NCI-H1694 (cell line): ENCODE measurements at regions not wholly inside any gene's neighbourhood (a gene's known extent, or its start where the extent isn't known, plus 50 kb on each side); places are given as distances from the start of the nearest gene placed in this dataset.

ENCODE experiments used
- DNase-seq: peaks from one replicate; lab custom pipeline; 2025; lab: John Stamatoyannopoulos, UW

- no peak for DNase-seq
These were observed 147.2 kb upstream of the DPYD start for GRCh38 chr1:98068016-98068415.

- no peak for DNase-seq
These were observed 146.1 kb upstream of the DPYD start for GRCh38 chr1:98066911-98067310.

GRCh38 chr1:98059620-98060019 is 138.8 kb upstream of the DPYD start:
- no peak for DNase-seq

- DNase-seq = no peak
These were observed 137.8 kb upstream of the DPYD start for GRCh38 chr1:98058676-98059075.

- DNase-seq = no peak
These were observed 136.5 kb upstream of the DPYD start for GRCh38 chr1:98057236-98057910.

- no peak for DNase-seq
These were observed 135.9 kb upstream of the DPYD start for GRCh38 chr1:98056781-98057180.

- DNase-seq = no peak
These were observed 134.6 kb upstream of the DPYD start for GRCh38 chr1:98055457-98055856.

GRCh38 chr1:98054786-98055185 is 134.0 kb upstream of the DPYD start:
- DNase-seq = no peak

GRCh38 chr1:98054367-98054701 is 133.5 kb upstream of the DPYD start:
- no peak for DNase-seq

- DNase-seq = no peak
These were observed 132.9 kb upstream of the DPYD start for GRCh38 chr1:98053471-98054366.

GRCh38 chr1:98051065-98051675 is 130.3 kb upstream of the DPYD start:
- DNase-seq = peak; percentile 88

GRCh38 chr1:98049370-98050135 is 128.7 kb upstream of the DPYD start:
- peak; percentile 78 for DNase-seq

- DNase-seq = no peak
These were observed 128.0 kb upstream of the DPYD start for GRCh38 chr1:98048751-98049325.

- peak; percentile 49 for DNase-seq
These were observed 127.4 kb upstream of the DPYD start for GRCh38 chr1:98048244-98048643.

- no peak for DNase-seq
These were observed 126.3 kb upstream of the DPYD start for GRCh38 chr1:98047171-98047570.

GRCh38 chr1:98045767-98046641 is 125.2 kb upstream of the DPYD start:
- no peak for DNase-seq

GRCh38 chr1:98045211-98045766 is 124.5 kb upstream of the DPYD start:
- no peak for DNase-seq

- DNase-seq = no peak
These were observed 123.9 kb upstream of the DPYD start for GRCh38 chr1:98044766-98045165.

GRCh38 chr1:98044071-98044697 is 123.3 kb upstream of the DPYD start:
- DNase-seq = no peak

GRCh38 chr1:98035602-98036002 is 114.8 kb upstream of the DPYD start:
- peak; percentile 98 for DNase-seq
